IMR-90 (cell line): ENCODE measurements at regions not wholly inside any gene's neighbourhood (a gene's known extent, or its start where the extent isn't known, plus 50 kb on each side); places are given as distances from the start of the nearest gene placed in this dataset.

Source experiments
- ATAC-seq: fragments of 200-7000 bp; cut with Tn5 transposase; 2 replicates; pipeline ENCODE4 v1.9.1; 2020; ENCODE audit warnings: low read depth, mild to moderate bottlenecking, moderate library complexity
- BruUV-seq: library from RNA; stranded (reverse); fragments of 400-500 nt; replicated peaks from 2 replicates; lab custom pipeline; 2021; lab: Mats Ljungman, UMichigan
- CTCF ChIA-PET: fragments of 300-600 bp; formaldehyde crosslinking; extraction: SDS; loops from one replicate; lab custom pipeline; 2021; ENCODE audit warnings: antibody characterized with exemption; lab: Yijun Ruan, JAX
- POLR2A ChIA-PET: fragments of 300-600 bp; sonication (Branson Sonifier 250); formaldehyde crosslinking; loops from one replicate; lab custom pipeline; 2022; ENCODE audit warnings: antibody characterized with exemption; ENCODE audit not compliant: unreplicated experiment; lab: Charles Lee
- DNase-seq: peaks from one replicate; pipeline ENCODE4 v3.0.0; 2013
- H2AFZ ChIP-seq: replicated peaks from 2 replicates; pipeline ENCODE3; 2013; ENCODE audit warnings: low read length, mild to moderate bottlenecking; ENCODE audit not compliant: poor library complexity
- H2AK5ac ChIP-seq: 2 replicates; pipeline ENCODE4 v1.6.1; 2013; ENCODE audit warnings: low read depth, low read length, inconsistent platforms
- H2AK9ac ChIP-seq: replicated peaks from 2 replicates; pipeline ENCODE3; 2013; ENCODE audit warnings: mild to moderate bottlenecking, low read depth, low read length, moderate library complexity; ENCODE audit not compliant: poor library complexity
- H2BK120ac ChIP-seq: 2 replicates; pipeline ENCODE4 v1.6.1; 2013; ENCODE audit warnings: low read depth, low read length, inconsistent platforms
- H2BK15ac ChIP-seq: 3 replicates; pipeline ENCODE4 v1.6.1; 2013; ENCODE audit warnings: low read depth, low read length, inconsistent platforms
- H2BK20ac ChIP-seq: 2 replicates; pipeline ENCODE4 v1.6.1; 2013; ENCODE audit warnings: low read depth, mild to moderate bottlenecking, inconsistent platforms, low read length, moderate library complexity
- H2BK5ac ChIP-seq: 2 replicates; pipeline ENCODE4 v1.6.1; 2013; ENCODE audit warnings: mild to moderate bottlenecking, low read depth, low read length, inconsistent platforms; ENCODE audit not compliant: poor library complexity, severe bottlenecking
- H3K14ac ChIP-seq: replicated peaks from 2 replicates; pipeline ENCODE4 v1.6.1; 2013; ENCODE audit warnings: low read depth, low read length, inconsistent platforms
- H3K18ac ChIP-seq: 2 replicates; pipeline ENCODE4 v1.6.1; 2013; ENCODE audit warnings: low read depth, low read length, control low read depth
- H3K23ac ChIP-seq: 2 replicates; pipeline ENCODE4 v1.6.1; 2013; ENCODE audit warnings: low read depth, low read length, inconsistent platforms
- H3K27ac ChIP-seq: 2 replicates; pipeline ENCODE4 v1.5.1; 2013; ENCODE audit warnings: mild to moderate bottlenecking, control low read depth, low read length; ENCODE audit not compliant: insufficient read depth
- H3K27me3 ChIP-seq: 2 replicates; pipeline ENCODE4 v1.6.1; 2013; ENCODE audit warnings: low read length; ENCODE audit not compliant: control insufficient read depth, insufficient read depth
- H3K36me3 ChIP-seq: 2 replicates; pipeline ENCODE4 v1.6.1; 2013; ENCODE audit warnings: low read length, mixed read lengths; ENCODE audit not compliant: control insufficient read depth, insufficient read depth
- H3K4ac ChIP-seq: 2 replicates; pipeline ENCODE4 v1.6.1; 2013; ENCODE audit warnings: low read depth, low read length, inconsistent platforms
- H3K4me1 ChIP-seq: 2 replicates; pipeline ENCODE4 v1.6.1; 2013; ENCODE audit warnings: low read length, mixed read lengths; ENCODE audit not compliant: control insufficient read depth, insufficient read depth
- H3K4me2 ChIP-seq: 2 replicates; pipeline ENCODE4 v1.6.1; 2013; ENCODE audit warnings: low read depth, mild to moderate bottlenecking, control low read depth, low read length, moderate library complexity
- H3K4me3 ChIP-seq: 2 replicates; pipeline ENCODE4 v1.5.1; 2013; ENCODE audit warnings: low read depth, mild to moderate bottlenecking, control low read depth, low read length, moderate library complexity; ENCODE audit not compliant: insufficient read depth
- H3K56ac ChIP-seq: 2 replicates; pipeline ENCODE4 v1.6.1; 2013; ENCODE audit warnings: low read length, inconsistent platforms; ENCODE audit not compliant: insufficient read depth; ENCODE audit errors: extremely low read depth
- H3K79me1 ChIP-seq, 2 experiments: 2 replicates each; pipeline ENCODE4 v1.6.1; 2013; ENCODE audit warnings: low read length in 2 of 2, inconsistent platforms in 1 of 2, low read depth in 1 of 2
- H3K9ac ChIP-seq: 2 replicates; pipeline ENCODE4 v1.6.1; 2013; ENCODE audit warnings: low read depth, low read length, control low read depth
- H3K9me1 ChIP-seq: 2 replicates; pipeline ENCODE4 v1.6.1; 2013; ENCODE audit warnings: low read length, inconsistent platforms; ENCODE audit not compliant: insufficient read depth
- H3K9me3 ChIP-seq: 2 replicates; pipeline ENCODE4 v1.6.1; 2013; ENCODE audit warnings: low read length; ENCODE audit not compliant: control insufficient read depth, insufficient read depth
- H4K20me1 ChIP-seq: 2 replicates; pipeline ENCODE4 v1.6.1; 2013; ENCODE audit warnings: low read length, inconsistent platforms; ENCODE audit not compliant: insufficient read depth
- H4K5ac ChIP-seq: 2 replicates; pipeline ENCODE4 v1.6.1; 2013; ENCODE audit warnings: mild to moderate bottlenecking, low read depth, low read length, control low read depth
- H4K8ac ChIP-seq, 2 experiments: 2 replicates each; pipeline ENCODE4 v1.6.1; 2013; ENCODE audit warnings: low read depth in 2 of 2, low read length in 2 of 2, control low read depth in 1 of 2, inconsistent platforms in 1 of 2
- H4K91ac ChIP-seq: 2 replicates; pipeline ENCODE4 v1.6.1; 2013; ENCODE audit warnings: low read depth, low read length, inconsistent platforms; ENCODE audit not compliant: insufficient read depth
- CTCF ChIP-seq: conservative IDR thresholded peaks from 2 replicates; pipeline ENCODE4 v1.5.1; 2012; ENCODE audit warnings: mild to moderate bottlenecking, low read depth, low read length, improper control_type of control experiment
- RAD21 ChIP-seq: IDR thresholded peaks from 2 replicates; pipeline ENCODE4 v1.6.1; 2012; ENCODE audit warnings: low read length, improper control_type of control experiment
- SMC3 ChIP-seq: fragments of 150-350 bp; IDR thresholded peaks from 2 replicates; pipeline ENCODE4 v1.6.1; 2016; ENCODE audit warnings: low read depth, mild to moderate bottlenecking, antibody characterized with exemption, low read length, moderate library complexity
- WGBS, 2 experiments: methylation state at CpG; one replicate each; pipeline versions ENCODE4 v1.1.5 to v1.1.7; 2013; ENCODE audit warnings: missing lambda C conversion rate in 2 of 2; ENCODE audit not compliant: insufficient read length in 1 of 2; ENCODE audit errors: extremely low coverage in 2 of 2; 5-methylcytosine and 5-hydroxymethylcytosine counted together
- dilution Hi-C: fragments of 300-500 bp; cut with HindIII; formaldehyde crosslinking; loops from one replicate; pipeline ENCODE4 v1.14.3; 2018; ENCODE audit warnings: low sequenced_read_pairs; ENCODE audit not compliant: unreplicated experiment
- in situ Hi-C: fragments of 300-500 bp; cut with MboI; formaldehyde crosslinking; loops from 3 replicates; pipeline ENCODE4 v1.14.3; 2019; ENCODE audit warnings: low sequenced_read_pairs, inconsistent platforms, mixed read lengths
- intact Hi-C: fragments of 100-400 bp; cut with micrococcal nuclease; formaldehyde crosslinking; loops from 2 replicates; pipeline ENCODE4 v1.10.0; 2022

DNA sequence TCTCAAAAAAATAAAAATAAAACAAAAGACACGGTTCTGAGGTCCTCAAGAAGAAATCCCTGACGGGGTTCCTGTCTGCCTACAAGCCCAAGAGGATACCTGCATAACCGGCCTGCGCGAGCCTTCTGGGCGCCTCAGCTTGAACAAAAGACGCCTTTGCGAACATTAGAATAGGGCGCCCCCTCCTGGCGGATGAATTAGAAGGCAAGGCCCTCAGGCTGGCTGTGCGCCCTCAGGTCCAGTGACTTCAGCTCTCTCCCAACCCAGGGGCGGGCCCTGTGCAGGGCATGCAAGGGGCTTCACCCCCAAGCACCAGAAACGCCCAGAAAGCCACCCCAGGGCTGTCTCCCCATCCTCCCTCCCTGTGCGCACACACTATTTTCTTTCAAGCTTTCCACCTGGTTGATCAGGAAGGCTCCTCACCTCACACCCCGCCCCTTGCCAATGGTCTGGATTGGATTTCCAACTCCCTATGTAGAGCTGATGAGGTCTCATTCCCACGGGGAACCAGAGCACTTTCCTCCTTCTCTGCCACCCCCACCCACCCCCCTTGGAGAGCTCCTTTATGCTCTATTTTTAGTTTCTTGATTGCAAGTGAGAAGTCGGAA, 273.3 kb downstream of the BUD13 start:
- DNase-seq, result peak; percentile 22
- TF ChIP-seq SMC3 (no peak), RAD21 (peak; percentile 42; the same call in 1 of the 2 replicates), CTCF (peak; percentile 46)
- H2AK9ac ChIP-seq, result no peak overlapping the region
- H3K27me3 ChIP-seq, result peaks cover 29% of the 10 kb centered on the region
- H3K4me2 ChIP-seq, result no peak overlapping the region
- no peak overlapping the region for H2AK5ac ChIP-seq
- CTCF ChIA-PET, result interaction anchor here (1.0 kb wide), 1 partner anchor 14 kb away, joined by 3 read pairs; no protein-coding TSS in a partner anchor
- H2BK5ac ChIP-seq, result no peak overlapping the region
- POLR2A ChIA-PET, result no interaction called here
- H3K36me3 ChIP-seq, result no peaks in the 10 kb centered on the region
- no peak overlapping the region for H4K8ac ChIP-seq
- in situ Hi-C loops, result no loop called here
- no peaks in the 10 kb centered on the region for H3K79me1 ChIP-seq
- H3K9ac ChIP-seq, result no peak overlapping the region
- no peak overlapping the region for H3K23ac ChIP-seq
- no peak overlapping the region for H3K27ac ChIP-seq
- H3K4ac ChIP-seq, result no peak overlapping the region
- no peak overlapping the region for H2BK15ac ChIP-seq
- no peak overlapping the region for H3K4me3 ChIP-seq
- H3K9me1 ChIP-seq, result no peaks in the 10 kb centered on the region
- intact Hi-C loops, result loop anchor here (10.0 kb wide), 1 partner anchor 1725 kb away; no protein-coding TSS in a partner anchor
- no peak overlapping the region for H2BK20ac ChIP-seq
- ATAC-seq, result 0 out of 2 replicates have a peak, but pooled peaks have one; percentile 24
- BruUV-seq, result no TSS peak
- H4K5ac ChIP-seq, result no peak overlapping the region
- no peak overlapping the region for H3K56ac ChIP-seq
- no peak overlapping the region for H3K14ac ChIP-seq
- no peak overlapping the region for H4K91ac ChIP-seq
- no CpG with 5 or more reads among the region's 17 CpGs for WGBS, 2 experiments
- dilution Hi-C loops, result no loop called here
- H3K9me3 ChIP-seq, result no peaks in the 10 kb centered on the region
- no peak overlapping the region for H2BK120ac ChIP-seq
- H3K18ac ChIP-seq, result no peak overlapping the region
- no peaks in the 10 kb centered on the region for H3K4me1 ChIP-seq
- H4K20me1 ChIP-seq, result no peaks in the 10 kb centered on the region
- H2AFZ ChIP-seq, result no peak overlapping the region
